ENCODE measurements at regions not wholly inside any gene's neighbourhood (a gene's known extent, or its start where the extent isn't known, plus 50 kb on each side); places are given as distances from the start of the nearest gene placed in this dataset.

DNA sequence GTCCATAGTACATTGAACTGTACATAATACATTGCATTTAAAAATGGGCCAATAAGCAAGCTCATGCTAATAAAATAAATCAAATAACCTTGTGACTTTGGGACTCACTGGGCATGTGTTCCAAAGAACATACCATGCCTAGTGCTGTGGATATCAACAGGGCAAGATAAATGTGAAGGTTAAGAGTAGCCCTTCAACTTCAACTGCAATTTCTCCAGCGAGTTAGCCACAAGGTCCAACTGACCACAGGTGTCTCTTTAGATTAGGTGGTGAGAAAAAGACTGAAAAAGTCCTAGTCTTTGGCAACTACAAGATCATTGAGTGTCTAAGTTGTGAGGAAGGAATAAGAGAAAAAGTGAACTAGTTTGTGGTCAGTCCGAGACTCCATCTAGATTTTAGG lies 78.3 kb upstream of the ATP11B start:
- intact Hi-C loops (cut with DNase I), result no loop called here
- 96% methylated on average over 2 of the region's 2 CpGs for WGBS
- no peak for DNase-seq (ENCODE audit: extremely low spot score)
- H3K4me1 ChIP-seq, result no peaks in the 10 kb centered on the region
- H3K36me3 ChIP-seq, result no peaks in the 10 kb centered on the region
- no peak overlapping the region for H3K27ac ChIP-seq (replicated peaks in 1 of 4)
- no peaks in the 10 kb centered on the region for H3K27me3 ChIP-seq
- TF ChIP-seq POLR2AphosphoS5 (IDR thresholded peaks at IDR 0.05), result no peak
- no peak for TF ChIP-seq EP300 (IDR thresholded peaks at IDR 0.05)
- TF ChIP-seq POLR2A (IDR thresholded peaks at IDR 0.05; ENCODE audit: low read depth), result no peak
- TF ChIP-seq, protein P1, sequence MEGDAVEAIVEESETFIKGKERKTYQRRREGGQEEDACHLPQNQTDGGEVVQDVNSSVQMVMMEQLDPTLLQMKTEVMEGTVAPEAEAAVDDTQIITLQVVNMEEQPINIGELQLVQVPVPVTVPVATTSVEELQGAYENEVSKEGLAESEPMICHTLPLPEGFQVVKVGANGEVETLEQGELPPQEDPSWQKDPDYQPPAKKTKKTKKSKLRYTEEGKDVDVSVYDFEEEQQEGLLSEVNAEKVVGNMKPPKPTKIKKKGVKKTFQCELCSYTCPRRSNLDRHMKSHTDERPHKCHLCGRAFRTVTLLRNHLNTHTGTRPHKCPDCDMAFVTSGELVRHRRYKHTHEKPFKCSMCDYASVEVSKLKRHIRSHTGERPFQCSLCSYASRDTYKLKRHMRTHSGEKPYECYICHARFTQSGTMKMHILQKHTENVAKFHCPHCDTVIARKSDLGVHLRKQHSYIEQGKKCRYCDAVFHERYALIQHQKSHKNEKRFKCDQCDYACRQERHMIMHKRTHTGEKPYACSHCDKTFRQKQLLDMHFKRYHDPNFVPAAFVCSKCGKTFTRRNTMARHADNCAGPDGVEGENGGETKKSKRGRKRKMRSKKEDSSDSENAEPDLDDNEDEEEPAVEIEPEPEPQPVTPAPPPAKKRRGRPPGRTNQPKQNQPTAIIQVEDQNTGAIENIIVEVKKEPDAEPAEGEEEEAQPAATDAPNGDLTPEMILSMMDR (IDR thresholded peaks at IDR 0.05), result no peak
- no peaks in the 10 kb centered on the region for H3K9me3 ChIP-seq
- no peak overlapping the region for H3K4me3 ChIP-seq

- H3K9me3 ChIP-seq, result no peaks in the 10 kb centered on the region
- DNase-seq (ENCODE audit: extremely low spot score), result no peak
- 44% methylated on average over 1 of the region's 1 CpG for WGBS
- intact Hi-C loops (cut with DNase I), result no loop called here
- no peaks in the 10 kb centered on the region for H3K4me1 ChIP-seq
- no peaks in the 10 kb centered on the region for H3K36me3 ChIP-seq
- TF ChIP-seq POLR2AphosphoS5 (IDR thresholded peaks at IDR 0.05) (no peak), POLR2A (IDR thresholded peaks at IDR 0.05; ENCODE audit: low read depth) (no peak), EP300 (IDR thresholded peaks at IDR 0.05) (no peak)
- TF ChIP-seq, protein P1 (IDR thresholded peaks at IDR 0.05), result no peak
- no peak overlapping the region for H3K27ac ChIP-seq (replicated peaks in 1 of 4)
- no peak overlapping the region for H3K4me3 ChIP-seq
- no peaks in the 10 kb centered on the region for H3K27me3 ChIP-seq
Observed at GRCh38 chr3:182716114-182716688, 77.1 kb upstream of the ATP11B start.

DNA sequence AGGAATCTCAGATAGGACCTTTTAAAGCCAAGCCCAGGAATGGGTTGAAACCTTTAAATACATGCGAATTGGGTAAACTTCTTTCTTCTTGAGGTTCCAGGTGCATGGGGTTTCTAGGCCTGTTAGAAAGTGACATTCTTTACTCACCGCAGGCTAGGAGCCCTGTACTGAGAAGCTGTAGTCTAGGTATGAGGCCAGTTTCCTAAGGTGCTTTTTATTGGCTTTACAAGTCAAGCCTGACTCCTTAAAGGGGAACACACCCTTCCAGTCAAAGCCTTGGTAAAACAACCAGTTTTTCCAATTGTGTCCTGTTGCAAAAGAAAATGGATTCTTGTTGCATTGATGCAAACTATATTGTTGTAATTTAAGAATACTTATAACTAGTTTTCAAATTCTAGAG lies 76.1 kb upstream of the ATP11B start:
- Histone ChIP-seq H3K4me1 (no peaks in the 10 kb centered on the region), H3K27me3 (no peaks in the 10 kb centered on the region), H3K9me3 (no peaks in the 10 kb centered on the region), H3K27ac (replicated peaks in 1 of 4) (no peak overlapping the region), H3K36me3 (no peaks in the 10 kb centered on the region), H3K4me3 (no peak overlapping the region)
- DNase-seq (ENCODE audit: extremely low spot score), result no peak
- intact Hi-C loops (cut with DNase I), result no loop called here
- 68% methylated on average over 2 of the region's 2 CpGs for WGBS
- no peak for TF ChIP-seq EP300 (IDR thresholded peaks at IDR 0.05)
- no peak for TF ChIP-seq POLR2AphosphoS5 (IDR thresholded peaks at IDR 0.05)
- no peak for TF ChIP-seq POLR2A (IDR thresholded peaks at IDR 0.05; ENCODE audit: low read depth)
- TF ChIP-seq, protein P1 (IDR thresholded peaks at IDR 0.05), result no peak

DNA sequence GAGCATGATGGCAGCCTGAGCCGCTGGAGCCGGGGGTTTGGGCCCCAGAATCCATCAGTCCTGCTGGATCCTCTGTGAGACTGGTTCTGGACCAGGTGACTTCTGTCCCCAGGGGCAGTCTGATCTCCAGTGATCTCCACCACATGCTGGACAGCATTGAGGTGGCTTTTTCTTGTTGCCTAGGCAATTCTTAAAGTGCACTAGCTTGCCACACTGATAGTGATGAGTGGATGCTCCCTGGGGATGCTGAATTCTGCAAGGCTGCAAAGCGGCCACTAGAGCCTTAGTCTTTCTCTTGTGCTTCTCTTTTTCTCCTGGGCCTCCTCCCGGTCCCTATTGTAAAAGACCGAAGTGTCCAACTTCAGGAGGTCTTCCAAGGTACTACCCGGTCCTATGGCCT lies 70.4 kb upstream of the ATP11B start:
- no peaks in the 10 kb centered on the region for H3K4me1 ChIP-seq
- intact Hi-C loops (cut with DNase I), result no loop called here
- H3K27ac ChIP-seq (replicated peaks in 1 of 4), result no peak overlapping the region
- H3K27me3 ChIP-seq, result peaks cover 0 to 19% (median 0%) of the 10 kb centered on the region in 4 donors
- WGBS, result 96% methylated on average over 6 of the region's 6 CpGs
- TF ChIP-seq, protein P1 (IDR thresholded peaks at IDR 0.05), result no peak
- TF ChIP-seq POLR2AphosphoS5 (IDR thresholded peaks at IDR 0.05) (no peak), EP300 (IDR thresholded peaks at IDR 0.05) (no peak), POLR2A (IDR thresholded peaks at IDR 0.05; ENCODE audit: low read depth) (no peak)
- no peak overlapping the region for H3K4me3 ChIP-seq
- no peaks in the 10 kb centered on the region for H3K9me3 ChIP-seq
- no peaks in the 10 kb centered on the region for H3K36me3 ChIP-seq
- no peak for DNase-seq (ENCODE audit: extremely low spot score)

- Histone ChIP-seq H3K36me3 (no peaks in the 10 kb centered on the region), H3K27me3 (peaks cover 0 to 19% (median 0%) of the 10 kb centered on the region in 4 donors), H3K9me3 (no peaks in the 10 kb centered on the region), H3K27ac (replicated peaks in 1 of 4) (no peak overlapping the region), H3K4me3 (no peak overlapping the region), H3K4me1 (no peaks in the 10 kb centered on the region)
- TF ChIP-seq POLR2AphosphoS5 (IDR thresholded peaks at IDR 0.05), result no peak
- no peak for TF ChIP-seq EP300 (IDR thresholded peaks at IDR 0.05)
- TF ChIP-seq, protein P1 (IDR thresholded peaks at IDR 0.05), result no peak
- no peak for TF ChIP-seq POLR2A (IDR thresholded peaks at IDR 0.05; ENCODE audit: low read depth)
- intact Hi-C loops (cut with DNase I), result no loop called here
- DNase-seq (ENCODE audit: extremely low spot score), result no peak
- WGBS, result 95% methylated on average over 4 of the region's 4 CpGs
Observed at GRCh38 chr3:182723596-182723995, 69.7 kb upstream of the ATP11B start.

Data from esophagus muscularis mucosa (tissue), 4 donors.